Kidney (tissue), 13 donors: ENCODE measurements at regions not wholly inside any gene's neighbourhood (a gene's known extent, or its start where the extent isn't known, plus 50 kb on each side); places are given as distances from the start of the nearest gene placed in this dataset.

Source experiments
- DNase-seq, 5 donors: peaks; one replicate each; pipeline ENCODE4 v3.0.0-alpha.2; 2013 to 2020
- FAIRE-seq: peaks from 2 replicates; lab custom pipeline; 2012; peaks lifted over from hg19 to GRCh38; lab: Jason Lieb, UNC
- H3K27ac ChIP-seq, 2 donors: one replicate each; pipeline ENCODE4 v1.7.0; 2013; ENCODE audit warnings: low read depth in 2 of 2, low read length in 2 of 2, inconsistent platforms in 1 of 2
- H3K27me3 ChIP-seq: one replicate; pipeline ENCODE4 v1.7.1; 2013; ENCODE audit warnings: low read length, inconsistent platforms; ENCODE audit not compliant: control insufficient read depth, insufficient read depth
- H3K36me3 ChIP-seq, 3 donors: one replicate each; pipeline versions ENCODE4 v1.7.0 to v1.7.1; 2013; ENCODE audit warnings: low read length in 3 of 3, control low read depth in 1 of 3, inconsistent platforms in 1 of 3; ENCODE audit not compliant: insufficient read depth in 3 of 3, control insufficient read depth in 2 of 3
- H3K4me1 ChIP-seq, 3 donors: one replicate each; pipeline versions ENCODE4 v1.7.0 to v1.7.1; 2013; ENCODE audit warnings: low read length in 3 of 3, inconsistent platforms in 1 of 3, low read depth in 1 of 3; ENCODE audit not compliant: control insufficient read depth in 2 of 3, insufficient read depth in 2 of 3
- H3K4me3 ChIP-seq, 3 donors: one replicate each; pipeline versions ENCODE4 v1.7.0 to v1.8.1; 2013; ENCODE audit warnings: low read length in 3 of 3, control low read depth in 1 of 3, inconsistent platforms in 1 of 3
- H3K9ac ChIP-seq, 3 donors: one replicate each; pipeline versions ENCODE4 v1.7.0 to v1.7.1; 2013; ENCODE audit warnings: low read length in 3 of 3, control low read depth in 1 of 3, inconsistent platforms in 1 of 3
- H3K9me3 ChIP-seq, 3 donors: one replicate each; pipeline versions ENCODE4 v1.7.0 to v1.7.1; 2013; ENCODE audit warnings: low read length in 3 of 3, control low read depth in 1 of 3, inconsistent platforms in 1 of 3; ENCODE audit not compliant: control insufficient read depth in 2 of 3, insufficient read depth in 1 of 3
- intact Hi-C: fragments of 100-400 bp; cut with DNase I; formaldehyde crosslinking; loops from one replicate; pipeline ENCODE4 v1.11.1; 2022
- TF ChIP-seq, protein P1 (sequence below): IDR thresholded peaks from 3 replicates; pipeline ENCODE4 v1.5.1; 2012; ENCODE audit warnings: mild to moderate bottlenecking, moderate library complexity, borderline replicate concordance; ENCODE audit not compliant: insufficient read depth; ENCODE audit errors: extremely low read depth
- donor health status: control.
- donor health status: control.
- donor health status: control.
- donor health status: control.
- donor health status: control.
- donor health status: DM: yes; HTN: yes; CAD: no.
- donor health status: Normal renal cell carcinoma (clear cell type).

GRCh38 chr11:19482319-19483100 lies 230.1 kb upstream of the NAV2 start:
- Histone ChIP-seq H3K9me3 (no peaks in the 10 kb centered on the region), H3K4me3 (no peak overlapping the region), H3K9ac (no peak overlapping the region), H3K36me3 (no peaks in the 10 kb centered on the region), H3K4me1 (no peaks in the 10 kb centered on the region), H3K27me3 (peaks cover 6% of the 10 kb centered on the region), H3K27ac (no peak overlapping the region)
- FAIRE-seq = no peak
- TF ChIP-seq, protein P1, sequence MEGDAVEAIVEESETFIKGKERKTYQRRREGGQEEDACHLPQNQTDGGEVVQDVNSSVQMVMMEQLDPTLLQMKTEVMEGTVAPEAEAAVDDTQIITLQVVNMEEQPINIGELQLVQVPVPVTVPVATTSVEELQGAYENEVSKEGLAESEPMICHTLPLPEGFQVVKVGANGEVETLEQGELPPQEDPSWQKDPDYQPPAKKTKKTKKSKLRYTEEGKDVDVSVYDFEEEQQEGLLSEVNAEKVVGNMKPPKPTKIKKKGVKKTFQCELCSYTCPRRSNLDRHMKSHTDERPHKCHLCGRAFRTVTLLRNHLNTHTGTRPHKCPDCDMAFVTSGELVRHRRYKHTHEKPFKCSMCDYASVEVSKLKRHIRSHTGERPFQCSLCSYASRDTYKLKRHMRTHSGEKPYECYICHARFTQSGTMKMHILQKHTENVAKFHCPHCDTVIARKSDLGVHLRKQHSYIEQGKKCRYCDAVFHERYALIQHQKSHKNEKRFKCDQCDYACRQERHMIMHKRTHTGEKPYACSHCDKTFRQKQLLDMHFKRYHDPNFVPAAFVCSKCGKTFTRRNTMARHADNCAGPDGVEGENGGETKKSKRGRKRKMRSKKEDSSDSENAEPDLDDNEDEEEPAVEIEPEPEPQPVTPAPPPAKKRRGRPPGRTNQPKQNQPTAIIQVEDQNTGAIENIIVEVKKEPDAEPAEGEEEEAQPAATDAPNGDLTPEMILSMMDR = no peak
- intact Hi-C loops = no loop called here
- no peak for DNase-seq

DNA sequence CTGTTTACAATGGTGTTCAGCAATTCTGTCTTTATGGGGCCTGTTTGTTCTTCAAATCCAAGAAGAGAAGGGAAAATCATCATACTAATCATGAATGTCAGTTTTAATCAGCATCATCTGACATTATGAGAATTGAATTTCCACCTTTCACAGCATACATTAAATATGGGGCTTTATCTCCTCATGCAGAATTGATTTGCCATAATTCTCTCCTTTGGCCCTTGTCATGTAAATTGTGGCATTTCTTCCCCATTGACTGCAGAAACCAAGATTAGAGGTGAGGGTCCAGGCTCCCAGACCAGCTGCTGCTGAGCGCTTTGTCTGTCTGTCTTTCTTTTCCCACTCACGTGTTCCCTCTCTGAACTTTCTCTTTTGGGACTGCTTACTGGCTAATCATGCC lies 232.1 kb upstream of the NAV2 start:
- Histone ChIP-seq H3K9ac (no peak overlapping the region), H3K4me1 (no peaks in the 10 kb centered on the region), H3K9me3 (no peaks in the 10 kb centered on the region), H3K27ac (no peak overlapping the region), H3K36me3 (no peaks in the 10 kb centered on the region), H3K27me3 (peaks cover 9% of the 10 kb centered on the region), H3K4me3 (no peak overlapping the region)
- intact Hi-C loops = no loop called here
- FAIRE-seq = no peak
- no peak for DNase-seq
- TF ChIP-seq, protein P1 = no peak

DNA sequence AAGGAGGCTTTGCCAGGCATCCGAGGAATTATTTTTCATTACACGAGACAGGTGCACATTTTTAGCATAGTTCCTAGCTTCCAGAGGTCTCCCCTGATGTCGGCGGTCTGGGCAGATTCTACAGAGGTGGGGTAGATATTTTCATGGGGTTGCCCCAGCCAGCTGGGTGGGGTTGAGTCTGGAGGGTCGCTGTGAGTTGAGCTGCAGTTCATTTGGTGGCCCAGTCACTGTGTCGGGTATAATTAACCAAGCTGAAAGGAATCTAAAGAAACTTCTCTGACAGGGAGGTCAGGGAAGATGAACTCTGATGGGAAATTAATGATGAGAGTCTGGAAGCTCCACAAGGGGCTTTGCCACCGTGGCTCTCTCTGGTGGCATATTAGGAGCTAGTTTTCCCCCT lies 233.7 kb upstream of the NAV2 start:
- Histone ChIP-seq H3K27ac (no peak overlapping the region), H3K4me1 (no peaks in the 10 kb centered on the region), H3K4me3 (no peak overlapping the region), H3K36me3 (no peaks in the 10 kb centered on the region), H3K9ac (no peak overlapping the region), H3K9me3 (no peaks in the 10 kb centered on the region), H3K27me3 (peaks cover 9% of the 10 kb centered on the region)
- TF ChIP-seq, protein P1 = no peak
- intact Hi-C loops = no loop called here
- no peak for FAIRE-seq
- DNase-seq = no peak
